Testis (tissue), 2 donors: ENCODE measurements at regions not wholly inside any gene's neighbourhood (a gene's known extent, or its start where the extent isn't known, plus 50 kb on each side); places are given as distances from the start of the nearest gene placed in this dataset.
"Not testable (repeated sequence)": the region's sequence is repeated elsewhere in the genome, so short reads cannot be mapped to it uniquely, and the experiment has no call there.

Experiments
- POLR2A ChIP-seq: fragments of 450-650 bp; IDR thresholded peaks from one replicate; pipeline ENCODE4 v1.6.1; 2017; ENCODE audit warnings: antibody characterized with exemption, mild to moderate bottlenecking, moderate library complexity
- TF ChIP-seq, protein P1 (sequence below), 3 experiments: fragments of 450-650 bp in 2 of 3; fragments of 200-600 bp in 1 of 3; sonication (generic) in 1 of 3; IDR thresholded peaks; one replicate each; pipeline ENCODE4 v1.5.1; 2016 to 2019; ENCODE audit warnings: antibody characterized with exemption in 3 of 3, mild to moderate bottlenecking in 2 of 3, moderate library complexity in 1 of 3

DNA sequence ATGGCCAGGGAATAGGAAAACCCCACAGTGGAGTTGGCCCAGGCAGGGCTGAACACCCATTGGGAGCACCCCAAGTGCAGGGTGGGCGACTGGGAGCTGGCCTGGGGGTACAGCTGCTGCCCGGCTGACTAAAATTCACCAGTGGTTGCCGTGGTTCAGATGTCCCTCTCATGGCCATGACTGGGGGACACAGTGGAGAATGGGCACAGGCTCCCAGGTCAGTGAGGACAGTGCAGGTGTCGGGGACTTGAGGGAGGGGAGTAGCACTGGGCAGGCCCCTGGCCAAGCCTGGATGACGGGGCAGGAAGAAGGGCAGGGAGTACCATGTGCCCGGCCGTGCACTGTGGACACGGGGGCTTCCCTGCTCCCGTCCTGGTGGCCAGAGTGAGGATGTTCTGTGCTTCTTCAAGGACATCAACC, 66.7 kb upstream of the TUBA3E start:
- TF ChIP-seq, protein P1, sequence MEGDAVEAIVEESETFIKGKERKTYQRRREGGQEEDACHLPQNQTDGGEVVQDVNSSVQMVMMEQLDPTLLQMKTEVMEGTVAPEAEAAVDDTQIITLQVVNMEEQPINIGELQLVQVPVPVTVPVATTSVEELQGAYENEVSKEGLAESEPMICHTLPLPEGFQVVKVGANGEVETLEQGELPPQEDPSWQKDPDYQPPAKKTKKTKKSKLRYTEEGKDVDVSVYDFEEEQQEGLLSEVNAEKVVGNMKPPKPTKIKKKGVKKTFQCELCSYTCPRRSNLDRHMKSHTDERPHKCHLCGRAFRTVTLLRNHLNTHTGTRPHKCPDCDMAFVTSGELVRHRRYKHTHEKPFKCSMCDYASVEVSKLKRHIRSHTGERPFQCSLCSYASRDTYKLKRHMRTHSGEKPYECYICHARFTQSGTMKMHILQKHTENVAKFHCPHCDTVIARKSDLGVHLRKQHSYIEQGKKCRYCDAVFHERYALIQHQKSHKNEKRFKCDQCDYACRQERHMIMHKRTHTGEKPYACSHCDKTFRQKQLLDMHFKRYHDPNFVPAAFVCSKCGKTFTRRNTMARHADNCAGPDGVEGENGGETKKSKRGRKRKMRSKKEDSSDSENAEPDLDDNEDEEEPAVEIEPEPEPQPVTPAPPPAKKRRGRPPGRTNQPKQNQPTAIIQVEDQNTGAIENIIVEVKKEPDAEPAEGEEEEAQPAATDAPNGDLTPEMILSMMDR (IDR thresholded peaks at IDR 0.05): not testable (repeated sequence)
- not testable (repeated sequence) for TF ChIP-seq POLR2A
